Activated naive CD8-positive, alpha-beta T cell treated with anti-CD3 and anti-CD28 coated beads, Interleukin-2, amount 10 ng/mL, durations not matched to agents 7 days and 5 days (primary cell): ENCODE measurements at regions not wholly inside any gene's neighbourhood (a gene's known extent, or its start where the extent isn't known, plus 50 kb on each side); places are given as distances from the start of the nearest gene placed in this dataset.

ENCODE experiments used
- ATAC-seq: fragments of 150-1000 bp; cut with Tn5 transposase; one replicate; pipeline ENCODE4 v1.10.0; 2021; ENCODE audit warnings: low read depth, moderate library complexity
- POLR2A ChIA-PET: fragments of 350-600 bp; sonication (Branson Sonifier 250); formaldehyde crosslinking; loops from one replicate; lab custom pipeline; 2021; ENCODE audit warnings: antibody characterized with exemption; lab: Charles Lee
- DNase-seq: peaks from one replicate; pipeline ENCODE4 v3.0.0; 2021
- H3K27ac Mint-ChIP-seq: one replicate; pipeline ENCODE4 v1.8.0; 2022; ENCODE audit warnings: mild to moderate bottlenecking, mixed read lengths
- H3K27me3 Mint-ChIP-seq: one replicate; pipeline ENCODE4 v1.8.0; 2022; ENCODE audit warnings: mild to moderate bottlenecking, moderate library complexity, mixed read lengths
- H3K36me3 Mint-ChIP-seq: one replicate; pipeline ENCODE4 v1.8.0; 2021; ENCODE audit warnings: mild to moderate bottlenecking, mixed read lengths
- H3K4me1 Mint-ChIP-seq: one replicate; pipeline ENCODE4 v1.8.0; 2021; ENCODE audit warnings: mixed read lengths
- H3K4me3 Mint-ChIP-seq: one replicate; pipeline ENCODE4 v1.8.0; 2022; ENCODE audit warnings: mild to moderate bottlenecking, moderate library complexity, mixed read lengths
- H3K9me3 Mint-ChIP-seq: one replicate; pipeline ENCODE4 v1.8.0; 2021; ENCODE audit warnings: mixed read lengths

DNA sequence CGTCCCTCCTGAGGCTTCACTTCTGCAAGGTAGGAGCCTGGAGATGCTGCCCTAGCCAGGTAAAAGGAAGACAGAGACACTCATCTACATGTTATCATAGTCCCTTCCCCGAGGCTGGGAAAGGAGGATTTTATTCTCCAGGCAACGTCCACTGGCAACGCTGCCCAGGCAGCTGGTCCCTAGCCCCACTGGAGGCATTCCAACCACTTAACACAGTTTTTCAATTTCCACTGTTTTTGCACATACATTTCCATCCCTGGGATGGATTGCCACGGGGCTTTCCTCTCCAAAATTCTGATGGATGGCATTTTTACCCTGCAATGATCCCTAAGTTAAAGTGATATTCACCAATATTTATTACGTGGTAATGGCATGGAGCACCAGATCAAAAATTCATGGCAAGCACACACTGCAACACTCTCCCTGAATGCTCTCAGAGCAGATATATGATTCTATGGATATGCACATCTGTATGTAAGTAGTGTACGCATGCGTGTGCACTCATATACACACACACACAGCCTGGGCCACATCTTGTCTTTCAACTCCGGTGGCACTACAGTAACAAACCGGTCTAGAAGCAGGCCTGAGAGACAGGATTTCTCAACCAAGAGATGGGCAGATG lies 322.3 kb upstream of the TSHZ3 start:
- POLR2A ChIA-PET, result no interaction called here
- Mint-ChIP-seq H3K36me3 (no peaks in the 10 kb centered on the region), H3K27ac (no peak overlapping the region), H3K9me3 (no peaks in the 10 kb centered on the region), H3K27me3 (no peaks in the 10 kb centered on the region), H3K4me1 (no peaks in the 10 kb centered on the region), H3K4me3 (no peak overlapping the region)
- ATAC-seq, result no peak
- DNase-seq, result no peak

DNA sequence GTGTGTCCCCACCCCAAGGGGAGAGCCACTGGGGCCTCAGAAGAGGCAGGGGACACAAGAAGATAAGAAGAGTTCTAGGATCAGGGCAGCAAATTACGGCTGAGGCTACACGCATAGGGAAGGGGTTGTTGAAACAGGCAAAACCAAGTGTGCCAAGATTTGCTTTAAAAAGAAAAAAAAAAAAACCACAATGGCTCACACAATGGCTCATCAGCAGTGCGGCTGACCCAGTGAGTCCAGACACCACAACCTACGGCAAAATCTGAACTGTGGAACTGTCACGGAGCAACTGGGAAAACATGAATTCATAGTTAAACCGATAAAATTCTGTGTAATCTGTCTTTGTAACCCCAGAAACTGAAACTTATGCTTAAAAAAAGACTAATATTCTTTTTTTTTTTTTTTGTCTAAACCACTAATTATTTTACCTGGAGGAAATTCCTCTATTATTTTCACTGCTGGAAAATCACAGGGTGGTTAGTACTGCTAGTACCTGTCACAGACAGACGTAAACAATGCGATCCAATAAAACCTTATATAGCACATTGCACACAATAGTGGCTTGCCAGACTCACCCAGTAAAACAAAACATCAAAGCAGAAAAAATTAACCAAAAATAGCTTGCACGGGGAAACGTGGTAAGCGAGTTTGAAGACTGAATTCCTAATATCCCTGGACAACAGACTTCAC lies 325.4 kb upstream of the TSHZ3 start:
- H3K9me3 Mint-ChIP-seq, result no peaks in the 10 kb centered on the region
- H3K27me3 Mint-ChIP-seq, result no peaks in the 10 kb centered on the region
- no peaks in the 10 kb centered on the region for H3K36me3 Mint-ChIP-seq
- H3K27ac Mint-ChIP-seq, result no peak overlapping the region
- no peaks in the 10 kb centered on the region for H3K4me1 Mint-ChIP-seq
- POLR2A ChIA-PET, result no interaction called here
- ATAC-seq (no peak), DNase-seq (no peak)
- no peak overlapping the region for H3K4me3 Mint-ChIP-seq

DNA sequence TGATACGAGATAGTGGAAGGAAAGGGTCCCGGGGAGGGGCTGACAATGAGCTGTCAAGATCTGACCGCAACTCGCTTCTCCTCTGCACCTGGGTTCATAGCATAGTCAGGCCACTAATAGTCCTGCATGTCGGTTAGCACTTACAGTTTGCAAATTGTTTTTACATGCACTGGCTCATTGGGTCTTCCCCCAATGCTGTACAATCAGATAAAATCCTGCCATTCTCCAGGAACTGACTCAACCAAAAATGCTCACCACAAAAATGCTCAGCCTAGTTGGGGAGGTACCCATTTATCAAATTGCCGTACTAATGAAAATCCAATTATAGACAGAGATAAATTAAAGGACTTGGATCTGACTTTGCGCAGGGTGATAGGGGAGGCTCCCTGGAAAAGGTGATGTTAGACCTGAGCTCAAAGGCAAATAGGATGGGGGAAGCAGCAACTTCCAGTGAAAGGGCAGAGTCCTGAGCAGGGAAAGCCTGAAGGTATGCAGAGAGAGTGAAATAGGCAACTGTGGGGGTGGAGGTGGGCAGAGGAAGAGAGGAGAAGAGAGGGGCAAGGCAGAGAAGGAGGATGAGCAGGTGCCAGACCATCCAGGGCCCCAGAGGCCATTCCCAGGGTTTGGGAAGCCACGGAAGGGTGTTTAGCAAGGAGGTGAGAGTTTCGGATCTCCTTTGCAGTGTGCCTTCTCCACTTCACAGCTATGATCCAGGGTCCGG lies 326.1 kb upstream of the TSHZ3 start:
- ATAC-seq (no peak), DNase-seq (no peak)
- H3K9me3 Mint-ChIP-seq, result no peaks in the 10 kb centered on the region
- H3K4me1 Mint-ChIP-seq, result no peaks in the 10 kb centered on the region
- no peaks in the 10 kb centered on the region for H3K36me3 Mint-ChIP-seq
- no peaks in the 10 kb centered on the region for H3K27me3 Mint-ChIP-seq
- H3K27ac Mint-ChIP-seq, result no peak overlapping the region
- POLR2A ChIA-PET, result no interaction called here
- H3K4me3 Mint-ChIP-seq, result no peak overlapping the region

DNA sequence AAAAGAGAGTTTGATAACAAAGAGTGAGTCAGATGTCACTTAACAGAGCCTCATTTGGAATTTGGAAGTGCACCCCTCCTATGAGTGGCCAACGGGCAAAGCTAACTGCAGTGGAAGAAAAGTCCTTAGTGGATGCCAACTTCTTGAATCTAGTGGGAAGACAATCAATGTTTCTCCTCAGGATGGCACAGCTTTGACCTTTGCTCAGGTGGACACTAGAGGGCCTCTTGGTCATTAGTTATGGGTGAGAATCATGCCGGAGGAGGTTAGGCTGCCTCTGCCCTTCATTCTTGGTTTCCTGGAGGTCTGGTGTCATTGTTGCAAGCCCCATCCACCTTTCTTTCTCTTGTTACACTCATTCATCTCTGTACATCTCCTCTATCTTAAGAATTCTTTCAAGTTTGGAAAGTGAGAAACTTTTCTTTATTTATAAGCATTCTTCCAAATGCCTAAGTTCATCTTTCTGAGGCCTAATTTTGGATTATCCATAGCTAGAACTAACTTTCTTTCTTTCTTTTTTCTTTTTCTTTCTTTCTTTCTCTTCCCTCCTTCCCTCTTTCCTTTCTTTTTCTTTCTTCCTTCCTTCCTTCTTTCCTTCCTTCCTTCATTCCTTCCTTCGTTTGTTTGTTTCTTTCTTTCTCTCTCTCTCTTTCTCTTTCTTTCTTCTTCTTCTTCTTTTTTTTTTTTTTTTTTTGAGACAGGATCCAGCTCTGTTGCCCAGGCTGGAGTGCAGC lies 327.2 kb upstream of the TSHZ3 start:
- Mint-ChIP-seq H3K36me3 (no peaks in the 10 kb centered on the region), H3K27me3 (no peaks in the 10 kb centered on the region), H3K27ac (no peak overlapping the region), H3K4me3 (no peak overlapping the region), H3K4me1 (no peaks in the 10 kb centered on the region), H3K9me3 (no peaks in the 10 kb centered on the region)
- no peak for DNase-seq
- ATAC-seq, result no peak
- POLR2A ChIA-PET, result no interaction called here

DNA sequence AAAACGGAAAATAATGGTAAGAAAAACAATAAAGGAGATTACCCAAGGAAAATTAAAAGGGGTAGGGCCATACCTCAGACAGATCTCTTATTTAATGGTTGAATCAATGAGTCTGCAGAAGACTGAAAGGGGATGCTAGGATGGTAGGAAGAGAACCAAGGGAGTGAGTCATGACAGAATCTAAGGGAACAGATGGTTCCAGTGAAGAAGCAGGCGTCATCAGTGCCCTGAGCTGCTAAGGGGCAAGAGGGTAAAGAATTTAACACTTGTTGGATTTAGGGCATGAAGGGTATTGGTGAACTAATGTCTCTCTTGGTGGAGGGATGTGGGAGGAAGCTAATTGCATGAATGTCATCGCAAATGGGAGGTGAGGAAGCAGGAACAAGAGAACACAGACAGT lies 329.2 kb upstream of the TSHZ3 start:
- H3K27me3 Mint-ChIP-seq, result no peaks in the 10 kb centered on the region
- DNase-seq, result no peak
- POLR2A ChIA-PET, result no interaction called here
- H3K4me1 Mint-ChIP-seq, result no peaks in the 10 kb centered on the region
- H3K4me3 Mint-ChIP-seq, result no peak overlapping the region
- no peaks in the 10 kb centered on the region for H3K36me3 Mint-ChIP-seq
- no peak for ATAC-seq
- no peaks in the 10 kb centered on the region for H3K9me3 Mint-ChIP-seq
- no peak overlapping the region for H3K27ac Mint-ChIP-seq

DNA sequence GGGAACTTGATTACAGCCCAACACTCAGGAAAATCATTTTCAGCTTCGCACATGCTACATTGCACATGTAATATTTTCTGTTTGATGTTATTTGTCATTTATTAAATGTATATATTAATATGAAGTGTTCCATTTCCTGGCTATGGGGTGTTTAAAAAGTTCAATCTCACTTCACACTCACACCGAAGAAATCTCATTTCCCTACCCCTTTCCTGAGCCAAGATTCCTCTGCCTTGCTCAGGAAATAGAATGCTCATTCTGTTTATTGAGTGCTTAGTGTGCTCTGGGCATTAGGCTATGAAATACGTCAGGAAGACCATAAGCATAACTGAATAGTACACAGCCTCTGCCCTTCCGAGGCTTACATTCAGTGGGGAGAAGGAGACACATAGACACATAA lies 331.9 kb upstream of the TSHZ3 start:
- DNase-seq, result no peak
- no peak for ATAC-seq
- Mint-ChIP-seq H3K36me3 (no peaks in the 10 kb centered on the region), H3K9me3 (peaks cover 2% of the 10 kb centered on the region), H3K4me1 (no peaks in the 10 kb centered on the region), H3K4me3 (no peak overlapping the region), H3K27me3 (no peaks in the 10 kb centered on the region), H3K27ac (no peak overlapping the region)
- POLR2A ChIA-PET, result no interaction called here

DNA sequence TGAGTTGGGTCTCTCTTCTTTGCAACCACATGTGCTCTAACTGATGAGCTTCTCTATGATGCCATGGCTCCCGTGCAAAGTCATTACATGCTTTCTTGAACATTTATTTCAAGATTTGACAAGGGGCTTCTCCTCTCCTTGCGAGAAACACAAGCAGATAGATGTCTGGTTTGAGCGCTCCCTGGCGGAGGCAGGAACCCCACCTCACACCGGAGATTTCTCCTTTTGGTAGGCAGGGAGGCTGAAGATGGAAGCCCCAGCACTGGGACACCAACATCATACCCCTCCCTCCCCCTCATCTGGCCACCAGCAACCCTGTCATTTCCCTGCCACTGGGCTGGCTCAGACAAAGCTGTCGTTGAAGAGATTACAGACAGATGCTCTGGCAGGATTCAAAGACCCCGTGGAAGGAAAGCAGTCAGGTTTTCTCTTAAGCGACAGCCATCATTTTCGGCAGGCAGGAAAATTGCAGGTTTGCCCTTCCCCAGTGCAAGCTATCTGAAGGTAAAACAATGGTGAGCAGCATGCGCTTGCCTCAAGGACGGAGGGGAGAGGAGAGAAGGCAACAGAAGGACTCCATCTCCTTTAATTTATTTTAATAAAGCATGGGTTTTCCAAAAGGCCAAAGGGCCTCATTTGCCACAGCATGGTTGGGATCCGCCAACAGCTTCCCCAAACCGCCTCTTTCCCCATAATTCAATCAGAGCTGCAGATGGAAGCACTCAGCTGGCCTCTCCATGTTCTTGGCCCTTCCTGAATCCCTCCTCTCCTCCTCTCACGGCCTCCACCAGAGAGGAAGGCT lies 344.1 kb upstream of the TSHZ3 start:
- Mint-ChIP-seq H3K4me3 (no peak overlapping the region), H3K9me3 (no peaks in the 10 kb centered on the region), H3K27ac (no peak overlapping the region), H3K27me3 (no peaks in the 10 kb centered on the region), H3K4me1 (no peaks in the 10 kb centered on the region), H3K36me3 (no peaks in the 10 kb centered on the region)
- ATAC-seq (no peak), DNase-seq (no peak)
- POLR2A ChIA-PET, result no interaction called here

DNA sequence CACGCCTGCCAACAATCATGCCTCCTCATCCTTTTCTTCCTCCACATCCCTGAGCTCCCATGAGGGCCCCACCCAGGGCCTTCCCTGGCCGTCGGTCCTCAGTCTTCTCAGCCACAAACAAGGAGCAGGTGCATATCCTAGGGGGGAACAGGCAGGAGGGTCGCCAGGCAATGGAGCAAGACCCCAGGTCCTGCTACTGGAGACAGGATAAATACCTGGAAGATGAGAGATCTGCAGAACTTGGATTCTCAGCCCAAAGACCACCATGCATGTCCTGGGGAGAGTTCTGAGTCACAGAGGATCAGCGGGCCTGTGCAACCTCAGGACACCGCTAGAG lies 344.7 kb upstream of the TSHZ3 start:
- DNase-seq, result no peak
- no peak overlapping the region for H3K27ac Mint-ChIP-seq
- H3K4me1 Mint-ChIP-seq, result no peaks in the 10 kb centered on the region
- POLR2A ChIA-PET, result no interaction called here
- no peak overlapping the region for H3K4me3 Mint-ChIP-seq
- H3K36me3 Mint-ChIP-seq, result no peaks in the 10 kb centered on the region
- H3K27me3 Mint-ChIP-seq, result no peaks in the 10 kb centered on the region
- ATAC-seq, result no peak
- no peaks in the 10 kb centered on the region for H3K9me3 Mint-ChIP-seq

DNA sequence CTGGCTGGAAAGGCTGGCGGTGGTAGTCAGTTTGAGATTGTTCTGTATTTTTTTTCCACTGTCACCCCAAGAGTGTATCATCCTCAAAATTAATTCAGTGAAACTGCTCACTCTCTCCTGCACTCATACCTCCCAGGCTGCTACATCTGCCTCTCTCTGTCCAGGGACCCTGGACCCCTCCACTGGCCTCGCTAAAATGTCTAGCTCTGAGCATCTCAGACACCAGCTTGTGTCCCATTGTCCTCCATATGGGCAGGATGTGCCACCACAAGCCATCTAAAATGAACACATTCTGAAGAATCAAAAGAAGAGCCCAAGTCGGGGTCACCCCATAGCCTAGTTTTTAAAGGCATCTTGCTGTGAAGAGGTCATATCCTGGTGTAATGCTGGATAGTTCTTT lies 345.5 kb upstream of the TSHZ3 start:
- no peak for DNase-seq
- Mint-ChIP-seq H3K9me3 (no peaks in the 10 kb centered on the region), H3K27ac (no peak overlapping the region), H3K27me3 (no peaks in the 10 kb centered on the region), H3K4me3 (no peak overlapping the region), H3K4me1 (no peaks in the 10 kb centered on the region), H3K36me3 (no peaks in the 10 kb centered on the region)
- ATAC-seq, result no peak
- POLR2A ChIA-PET, result no interaction called here

DNA sequence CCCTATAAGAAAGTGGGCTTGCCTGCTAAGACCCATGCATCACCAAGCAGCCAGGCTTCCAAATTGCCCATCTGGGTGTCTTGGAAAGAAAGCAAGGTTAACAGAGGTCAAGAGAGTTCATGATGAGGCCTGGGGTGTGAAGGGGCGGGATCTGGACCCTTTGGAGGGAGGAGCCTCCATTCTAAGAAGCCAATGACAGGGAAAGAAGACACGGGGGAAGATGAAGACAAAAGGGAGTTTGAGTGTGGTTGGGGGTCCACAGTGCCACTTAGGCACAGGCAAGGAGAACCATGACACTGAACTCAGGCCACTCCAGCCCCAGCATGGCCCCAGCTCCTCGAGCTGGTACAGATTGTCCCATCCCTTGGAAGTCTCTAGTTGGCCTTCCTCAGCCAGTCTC lies 350.2 kb upstream of the TSHZ3 start:
- Mint-ChIP-seq H3K4me1 (no peaks in the 10 kb centered on the region), H3K9me3 (peaks cover 9% of the 10 kb centered on the region), H3K27me3 (no peaks in the 10 kb centered on the region), H3K36me3 (no peaks in the 10 kb centered on the region), H3K27ac (no peak overlapping the region), H3K4me3 (no peak overlapping the region)
- DNase-seq, result no peak
- POLR2A ChIA-PET, result no interaction called here
- ATAC-seq, result no peak

DNA sequence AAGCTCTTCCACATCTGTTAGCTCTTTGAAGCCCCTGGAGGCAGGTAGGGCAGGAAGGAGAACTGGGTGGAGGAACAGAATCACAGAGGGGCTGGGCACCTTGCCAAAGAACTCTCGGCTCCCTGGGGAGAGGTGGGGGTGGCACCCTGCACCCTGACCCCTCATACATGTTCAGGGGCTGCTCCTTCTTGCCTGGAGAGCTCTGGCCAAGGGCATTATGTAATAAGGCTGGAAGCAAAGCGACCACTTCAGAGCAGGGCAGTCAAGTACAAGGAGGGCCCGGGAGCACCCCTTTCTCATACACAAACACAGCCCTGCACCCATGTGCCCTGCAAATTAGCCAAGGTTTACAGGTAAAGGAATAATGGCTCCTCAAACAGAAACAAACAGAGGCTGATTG lies 351.9 kb upstream of the TSHZ3 start:
- Mint-ChIP-seq H3K27me3 (no peaks in the 10 kb centered on the region), H3K4me3 (no peak overlapping the region), H3K4me1 (no peaks in the 10 kb centered on the region), H3K36me3 (no peaks in the 10 kb centered on the region), H3K27ac (no peak overlapping the region), H3K9me3 (peaks cover 9% of the 10 kb centered on the region)
- POLR2A ChIA-PET, result no interaction called here
- no peak for DNase-seq
- ATAC-seq, result no peak

DNA sequence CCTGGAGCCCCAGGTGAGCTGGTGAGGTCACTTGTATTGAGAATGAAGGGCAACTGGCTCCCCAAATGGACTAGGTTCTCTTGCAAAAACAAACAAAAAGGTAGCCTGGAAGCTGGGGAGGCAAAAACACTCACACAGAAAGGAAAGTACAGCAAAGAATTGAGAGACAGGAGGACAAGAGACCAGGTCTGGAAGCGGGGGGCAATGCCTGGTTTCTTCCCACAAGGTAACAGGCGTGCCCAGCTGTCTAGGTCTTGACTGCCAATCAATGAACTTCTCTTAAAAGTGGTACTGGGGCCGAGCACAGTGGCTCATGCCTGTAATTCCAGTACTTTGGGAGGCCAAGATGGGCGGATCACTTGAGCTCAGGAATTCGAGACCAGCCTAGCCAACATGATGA lies 356.4 kb upstream of the TSHZ3 start:
- no peak overlapping the region for H3K4me3 Mint-ChIP-seq
- POLR2A ChIA-PET, result no interaction called here

DNA sequence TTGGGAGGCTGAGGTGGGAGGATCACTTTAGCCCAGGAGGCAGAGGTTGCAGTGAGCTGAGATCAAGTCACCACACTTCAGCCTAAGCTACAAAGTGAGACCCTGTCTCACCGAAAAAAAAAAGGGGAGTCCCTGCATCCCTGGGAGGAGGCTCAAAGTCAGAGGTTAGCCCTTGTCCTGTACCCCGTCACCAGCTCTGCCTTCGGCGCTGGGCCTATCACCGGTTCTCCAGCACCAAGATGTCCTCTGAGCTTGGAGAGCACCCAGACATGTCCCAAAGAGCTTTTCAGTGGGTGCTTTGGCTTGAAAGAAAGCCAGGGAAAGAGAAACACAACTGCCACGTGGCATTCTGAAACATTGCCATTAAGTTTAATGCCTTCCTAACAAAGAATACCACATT lies 356.9 kb upstream of the TSHZ3 start:
- H3K4me3 Mint-ChIP-seq, result no peak overlapping the region
- DNase-seq, result no peak
- ATAC-seq, result no peak
- no peaks in the 10 kb centered on the region for H3K27me3 Mint-ChIP-seq
- H3K4me1 Mint-ChIP-seq, result no peaks in the 10 kb centered on the region
- POLR2A ChIA-PET, result no interaction called here
- H3K9me3 Mint-ChIP-seq, result peaks cover 9% of the 10 kb centered on the region
- no peaks in the 10 kb centered on the region for H3K36me3 Mint-ChIP-seq
- H3K27ac Mint-ChIP-seq, result no peak overlapping the region

More for the DNA sequence above, 356.4 kb upstream of the TSHZ3 start:
- ATAC-seq (no peak), DNase-seq (no peak)
- Mint-ChIP-seq H3K36me3 (no peaks in the 10 kb centered on the region), H3K27ac (no peak overlapping the region), H3K27me3 (no peaks in the 10 kb centered on the region), H3K9me3 (peaks cover 9% of the 10 kb centered on the region), H3K4me1 (no peaks in the 10 kb centered on the region)
